Neural cell (in vitro differentiated cells): ENCODE measurements at regions not wholly inside any gene's neighbourhood (a gene's known extent, or its start where the extent isn't known, plus 50 kb on each side); places are given as distances from the start of the nearest gene placed in this dataset.
A peak's percentile ranks its signal among the peaks of the same experiment; 100 is the strongest.

Source experiments
- H2AFZ ChIP-seq: fragments of 200-600, 300-800 bp; sonication (generic), shearing (Covaris generic); 2 replicates; pipeline ENCODE4 v1.6.0; 2014; ENCODE audit warnings: low read depth, mild to moderate bottlenecking, antibody characterized with exemption, low read length, moderate library complexity
- H3F3A ChIP-seq: fragments of 200-600 bp; shearing (Covaris generic); 2 replicates; pipeline ENCODE4 v1.6.1; 2016; ENCODE audit warnings: mild to moderate bottlenecking, moderate library complexity, mixed read lengths, antibody characterized with exemption, low read length; ENCODE audit not compliant: insufficient read depth, poor library complexity, severe bottlenecking
- H3K27ac ChIP-seq: fragments of 200-600, 300-800 bp; sonication (generic), shearing (Covaris generic); 2 replicates; pipeline ENCODE4 v1.5.1; 2014; ENCODE audit warnings: mild to moderate bottlenecking, low read length, moderate library complexity
- H3K27me3 ChIP-seq: fragments of 300-800, 200-600 bp; sonication (generic), shearing (Covaris generic); 2 replicates; pipeline ENCODE4 v1.6.0; 2014; ENCODE audit warnings: mild to moderate bottlenecking, low read depth, low read length, moderate library complexity; ENCODE audit not compliant: insufficient read depth
- H3K36me3 ChIP-seq: fragments of 300-800, 200-600 bp; sonication (generic), shearing (Covaris generic); 2 replicates; pipeline ENCODE4 v1.5.1; 2014; ENCODE audit warnings: mild to moderate bottlenecking, antibody characterized with exemption, low read length, moderate library complexity; ENCODE audit not compliant: insufficient read depth
- H3K4me2 ChIP-seq: fragments of 300-800, 200-600 bp; sonication (generic), shearing (Covaris generic); 2 replicates; pipeline ENCODE4 v1.6.0; 2014; ENCODE audit warnings: mild to moderate bottlenecking, low read length
- H3K4me3 ChIP-seq: fragments of 300-800, 200-600 bp; sonication (generic), shearing (Covaris generic); 2 replicates; pipeline ENCODE4 v1.5.1; 2014; ENCODE audit warnings: mild to moderate bottlenecking, low read length, moderate library complexity
- H3K79me2 ChIP-seq: fragments of 200-600 bp; shearing (Covaris generic); replicated peaks from 2 replicates; pipeline ENCODE4 v1.6.0; 2014; ENCODE audit warnings: mild to moderate bottlenecking, low read length, moderate library complexity; ENCODE audit not compliant: insufficient read depth
- H3K9ac ChIP-seq: fragments of 300-800, 200-600 bp; sonication (generic), shearing (Covaris generic); 2 replicates; pipeline ENCODE4 v1.6.1; 2016; ENCODE audit warnings: mild to moderate bottlenecking, low read length, mixed read lengths
- H3K9me2 ChIP-seq: fragments of 200-600 bp; shearing (Covaris generic); 2 replicates; pipeline ENCODE4 v1.6.1; 2016; ENCODE audit warnings: mild to moderate bottlenecking, low read length, mixed read lengths; ENCODE audit not compliant: insufficient read depth
- H3K9me3 ChIP-seq: fragments of 200-600, 300-800 bp; sonication (generic), shearing (Covaris generic); 2 replicates; pipeline ENCODE4 v1.6.1; 2016; ENCODE audit warnings: mild to moderate bottlenecking, mixed run types, low read length, moderate library complexity, mixed read lengths
- H4K20me1 ChIP-seq: fragments of 200-600 bp; shearing (Covaris generic); 2 replicates; pipeline ENCODE4 v1.6.1; 2016; ENCODE audit warnings: mild to moderate bottlenecking, mixed run types; ENCODE audit not compliant: insufficient read depth
- EP300 ChIP-seq: fragments of 450-650 bp; conservative IDR thresholded peaks from 2 replicates; pipeline ENCODE4 v1.6.1; 2014; ENCODE audit warnings: antibody characterized with exemption, mild to moderate bottlenecking, moderate library complexity; ENCODE audit not compliant: poor library complexity, severe bottlenecking
- EZH2 ChIP-seq: fragments of 200-600, 300-800 bp; shearing (Covaris generic), sonication (generic); IDR thresholded peaks from 2 replicates; pipeline ENCODE4 v1.6.1; 2014; ENCODE audit warnings: antibody characterized with exemption, low read length, borderline replicate concordance, mild to moderate bottlenecking; ENCODE audit not compliant: insufficient read depth, poor library complexity, severe bottlenecking
- MXI1 ChIP-seq: fragments of 450-650 bp; conservative IDR thresholded peaks from 2 replicates; pipeline ENCODE4 v1.6.1; 2014; ENCODE audit warnings: antibody characterized with exemption, mild to moderate bottlenecking; ENCODE audit not compliant: poor library complexity, severe bottlenecking
- POLR2AphosphoS5 ChIP-seq: IDR thresholded peaks from 2 replicates; pipeline ENCODE4 v1.6.1; 2012
- RAD21 ChIP-seq: fragments of 450-650 bp; conservative IDR thresholded peaks from 2 replicates; pipeline ENCODE4 v1.6.1; 2014; ENCODE audit warnings: antibody characterized with exemption, mild to moderate bottlenecking, moderate library complexity
- SMC3 ChIP-seq: fragments of 450-650 bp; conservative IDR thresholded peaks from 2 replicates; pipeline ENCODE4 v1.6.1; 2014; ENCODE audit warnings: antibody characterized with exemption, mild to moderate bottlenecking, moderate library complexity; ENCODE audit not compliant: poor library complexity
- TAF1 ChIP-seq: IDR thresholded peaks from 2 replicates; pipeline ENCODE4 v1.6.1; 2012; ENCODE audit warnings: low read depth
- TF ChIP-seq, protein P1 (sequence below): fragments of 450-650 bp; IDR thresholded peaks from 2 replicates; pipeline ENCODE4 v1.5.1; 2014; ENCODE audit warnings: antibody characterized with exemption, mild to moderate bottlenecking, moderate library complexity; ENCODE audit not compliant: poor library complexity, severe bottlenecking
- TF ChIP-seq, protein P2 (sequence below): IDR thresholded peaks from 2 replicates; pipeline ENCODE4 v1.6.1; 2012; ENCODE audit warnings: borderline replicate concordance

DNA sequence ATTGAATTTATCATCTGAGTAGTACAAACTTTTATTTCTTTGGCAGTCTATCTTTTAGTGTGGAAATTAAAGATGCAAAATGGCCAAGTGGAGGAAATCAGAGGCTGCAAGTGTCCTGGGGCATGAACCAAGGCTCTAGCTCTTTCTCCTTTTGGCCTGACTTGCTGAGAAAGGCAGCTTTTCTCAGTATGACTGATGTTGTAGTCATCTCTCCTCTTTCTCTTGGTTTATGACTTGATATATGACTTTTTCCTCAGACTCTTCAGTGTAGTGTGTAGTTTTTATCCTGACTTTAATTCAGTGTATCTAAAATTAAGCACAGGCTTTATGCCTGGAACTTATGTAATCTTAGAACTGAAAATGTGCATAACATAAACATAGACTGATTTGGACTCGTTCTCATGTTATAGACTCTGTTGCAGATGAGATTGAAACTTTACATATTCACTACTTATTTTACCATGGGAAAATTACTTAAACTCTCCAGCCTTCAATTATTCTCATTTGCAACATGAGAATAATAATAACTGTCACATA lies 65.7 kb downstream of the SLITRK5 start:
- no peaks in the 10 kb centered on the region for H3K36me3 ChIP-seq
- H3F3A ChIP-seq: no peaks in the 10 kb centered on the region
- H3K4me3 ChIP-seq: no peak overlapping the region
- no peaks in the 10 kb centered on the region for H3K27me3 ChIP-seq
- no peaks in the 10 kb centered on the region for H4K20me1 ChIP-seq
- TF ChIP-seq TAF1 (no peak), MXI1 (no peak)
- TF ChIP-seq, protein P1, sequence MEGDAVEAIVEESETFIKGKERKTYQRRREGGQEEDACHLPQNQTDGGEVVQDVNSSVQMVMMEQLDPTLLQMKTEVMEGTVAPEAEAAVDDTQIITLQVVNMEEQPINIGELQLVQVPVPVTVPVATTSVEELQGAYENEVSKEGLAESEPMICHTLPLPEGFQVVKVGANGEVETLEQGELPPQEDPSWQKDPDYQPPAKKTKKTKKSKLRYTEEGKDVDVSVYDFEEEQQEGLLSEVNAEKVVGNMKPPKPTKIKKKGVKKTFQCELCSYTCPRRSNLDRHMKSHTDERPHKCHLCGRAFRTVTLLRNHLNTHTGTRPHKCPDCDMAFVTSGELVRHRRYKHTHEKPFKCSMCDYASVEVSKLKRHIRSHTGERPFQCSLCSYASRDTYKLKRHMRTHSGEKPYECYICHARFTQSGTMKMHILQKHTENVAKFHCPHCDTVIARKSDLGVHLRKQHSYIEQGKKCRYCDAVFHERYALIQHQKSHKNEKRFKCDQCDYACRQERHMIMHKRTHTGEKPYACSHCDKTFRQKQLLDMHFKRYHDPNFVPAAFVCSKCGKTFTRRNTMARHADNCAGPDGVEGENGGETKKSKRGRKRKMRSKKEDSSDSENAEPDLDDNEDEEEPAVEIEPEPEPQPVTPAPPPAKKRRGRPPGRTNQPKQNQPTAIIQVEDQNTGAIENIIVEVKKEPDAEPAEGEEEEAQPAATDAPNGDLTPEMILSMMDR: no peak
- H3K9me3 ChIP-seq: no peaks in the 10 kb centered on the region
- H2AFZ ChIP-seq: no peak overlapping the region
- no peak overlapping the region for H3K27ac ChIP-seq
- no peaks in the 10 kb centered on the region for H3K79me2 ChIP-seq
- no peaks in the 10 kb centered on the region for H3K9me2 ChIP-seq
- H3K9ac ChIP-seq: no peak overlapping the region
- no peak overlapping the region for H3K4me2 ChIP-seq

DNA sequence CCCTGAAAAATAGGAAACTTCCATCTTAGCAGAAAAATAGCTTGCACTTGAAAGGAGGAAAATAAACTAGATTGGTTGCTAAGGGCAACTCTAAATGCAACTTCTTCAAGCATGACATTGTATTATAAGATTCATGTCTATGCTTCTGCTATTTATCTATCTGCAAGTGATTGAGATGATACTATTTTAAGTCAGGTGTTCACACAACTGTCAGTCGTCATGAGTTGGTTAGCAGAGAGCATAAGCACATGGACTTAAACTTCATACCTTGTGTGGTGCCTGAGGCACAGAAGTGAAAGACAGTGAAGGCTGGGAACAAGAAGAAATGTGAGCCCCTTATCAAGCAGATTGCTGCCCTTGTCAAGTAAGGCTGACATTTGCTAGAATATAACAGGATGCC lies 82.9 kb downstream of the SLITRK5 start:
- Histone ChIP-seq H3K9me2 (no peaks in the 10 kb centered on the region), H3K27ac (peak overlapping the region; percentile 13), H2AFZ (no peak overlapping the region), H3K79me2 (no peaks in the 10 kb centered on the region), H3K9ac (no peak overlapping the region), H3F3A (no peaks in the 10 kb centered on the region), H4K20me1 (no peaks in the 10 kb centered on the region), H3K27me3 (no peaks in the 10 kb centered on the region), H3K4me2 (no peak overlapping the region), H3K9me3 (no peaks in the 10 kb centered on the region), H3K36me3 (no peaks in the 10 kb centered on the region), H3K4me3 (no peak overlapping the region)
- TF ChIP-seq EP300 (peak; percentile 92), RAD21 (no peak), SMC3 (peak; percentile 22), EZH2 (no peak), POLR2AphosphoS5 (peak; percentile 69), MXI1 (peak; percentile 79)
- TF ChIP-seq, protein P1: no peak
- TF ChIP-seq, protein P2, sequence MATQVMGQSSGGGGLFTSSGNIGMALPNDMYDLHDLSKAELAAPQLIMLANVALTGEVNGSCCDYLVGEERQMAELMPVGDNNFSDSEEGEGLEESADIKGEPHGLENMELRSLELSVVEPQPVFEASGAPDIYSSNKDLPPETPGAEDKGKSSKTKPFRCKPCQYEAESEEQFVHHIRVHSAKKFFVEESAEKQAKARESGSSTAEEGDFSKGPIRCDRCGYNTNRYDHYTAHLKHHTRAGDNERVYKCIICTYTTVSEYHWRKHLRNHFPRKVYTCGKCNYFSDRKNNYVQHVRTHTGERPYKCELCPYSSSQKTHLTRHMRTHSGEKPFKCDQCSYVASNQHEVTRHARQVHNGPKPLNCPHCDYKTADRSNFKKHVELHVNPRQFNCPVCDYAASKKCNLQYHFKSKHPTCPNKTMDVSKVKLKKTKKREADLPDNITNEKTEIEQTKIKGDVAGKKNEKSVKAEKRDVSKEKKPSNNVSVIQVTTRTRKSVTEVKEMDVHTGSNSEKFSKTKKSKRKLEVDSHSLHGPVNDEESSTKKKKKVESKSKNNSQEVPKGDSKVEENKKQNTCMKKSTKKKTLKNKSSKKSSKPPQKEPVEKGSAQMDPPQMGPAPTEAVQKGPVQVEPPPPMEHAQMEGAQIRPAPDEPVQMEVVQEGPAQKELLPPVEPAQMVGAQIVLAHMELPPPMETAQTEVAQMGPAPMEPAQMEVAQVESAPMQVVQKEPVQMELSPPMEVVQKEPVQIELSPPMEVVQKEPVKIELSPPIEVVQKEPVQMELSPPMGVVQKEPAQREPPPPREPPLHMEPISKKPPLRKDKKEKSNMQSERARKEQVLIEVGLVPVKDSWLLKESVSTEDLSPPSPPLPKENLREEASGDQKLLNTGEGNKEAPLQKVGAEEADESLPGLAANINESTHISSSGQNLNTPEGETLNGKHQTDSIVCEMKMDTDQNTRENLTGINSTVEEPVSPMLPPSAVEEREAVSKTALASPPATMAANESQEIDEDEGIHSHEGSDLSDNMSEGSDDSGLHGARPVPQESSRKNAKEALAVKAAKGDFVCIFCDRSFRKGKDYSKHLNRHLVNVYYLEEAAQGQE: no peak
